Fibroblast of skin of left quadriceps (primary cell): ENCODE measurements at regions not wholly inside any gene's neighbourhood (a gene's known extent, or its start where the extent isn't known, plus 50 kb on each side); places are given as distances from the start of the nearest gene placed in this dataset.

Experiments
- DNase-seq, 2 experiments: peaks; one replicate each; pipeline ENCODE4 v3.0.0-alpha.2; 2013; ENCODE audit warnings: low read depth in 2 of 2

- DNase-seq, result no peak
Observed at GRCh38 chr7:124692425-124692824, 73.2 kb downstream of the GPR37 start.

GRCh38 chr7:124690840-124691239, 74.8 kb downstream of the GPR37 start:
- no peak for DNase-seq

GRCh38 chr7:124689931-124690330, 75.7 kb downstream of the GPR37 start:
- DNase-seq, result no peak

DNA sequence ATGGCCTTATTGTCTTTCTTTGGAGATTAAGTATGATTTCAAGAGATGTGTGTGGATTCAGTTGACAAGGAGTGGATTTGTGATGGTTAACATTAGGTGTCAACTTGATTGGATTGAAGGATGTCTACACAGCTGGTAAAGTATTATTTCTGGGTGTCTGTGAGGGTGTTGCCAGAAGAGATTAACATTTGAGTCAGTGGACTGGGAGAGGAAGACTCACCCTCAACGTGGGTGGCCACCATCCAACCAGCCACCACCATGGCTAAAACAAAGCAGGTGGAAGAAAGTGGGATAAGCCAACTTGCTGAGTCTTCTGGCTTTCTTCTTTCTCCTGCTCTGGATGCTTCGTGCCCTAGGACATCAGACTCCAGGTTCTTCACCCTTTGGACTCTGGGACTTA, 76.1 kb downstream of the GPR37 start:
- DNase-seq, result no peak

DNA sequence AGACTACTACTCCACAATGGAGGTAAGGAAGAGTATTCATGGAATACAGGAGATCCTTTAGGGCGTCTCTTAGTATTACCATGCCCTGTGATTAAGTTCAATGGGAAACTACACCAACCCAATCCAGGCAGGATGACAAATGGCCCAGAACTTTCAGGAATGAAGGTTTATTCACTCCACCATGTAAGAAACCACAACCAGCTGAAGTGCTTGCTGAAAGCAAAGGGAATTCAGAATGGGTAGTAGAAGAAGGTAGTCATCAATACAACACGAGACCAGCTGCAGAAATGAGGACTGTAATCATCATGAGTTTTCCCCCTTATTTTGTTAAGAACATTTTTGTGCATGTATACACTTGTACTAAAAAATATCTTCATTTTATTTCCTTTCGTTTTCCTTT, 76.6 kb downstream of the GPR37 start:
- no peak for DNase-seq

DNA sequence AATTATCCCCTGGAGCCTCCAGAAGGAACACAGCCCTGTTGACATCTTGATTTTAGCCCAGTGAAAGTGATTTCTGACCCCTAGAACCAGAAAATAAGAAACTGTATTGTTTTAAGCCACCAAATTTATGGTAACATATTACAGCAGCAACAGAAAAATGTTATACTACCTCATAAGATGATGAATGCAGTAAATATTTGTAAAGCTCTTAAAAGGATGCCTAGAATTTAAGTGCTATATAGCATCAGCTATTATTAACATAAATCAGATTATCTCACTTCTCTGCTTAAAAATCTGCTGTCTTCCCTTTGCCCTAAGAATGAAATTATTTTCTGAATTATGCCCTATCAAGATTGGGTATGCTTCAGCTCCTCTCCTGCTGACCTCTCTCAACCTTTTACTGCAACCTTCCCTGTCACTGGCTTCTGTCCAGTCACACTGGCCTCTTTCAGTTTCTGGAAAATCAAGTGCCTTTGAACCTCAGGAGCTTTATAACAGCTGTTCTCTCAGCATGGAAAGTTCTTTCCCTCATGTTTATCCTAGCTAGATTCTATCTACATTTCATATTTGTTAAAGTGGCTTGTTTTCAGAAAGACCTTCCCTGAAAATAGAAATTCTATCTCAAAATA, 78.9 kb downstream of the GPR37 start:
- no peak for DNase-seq

DNA sequence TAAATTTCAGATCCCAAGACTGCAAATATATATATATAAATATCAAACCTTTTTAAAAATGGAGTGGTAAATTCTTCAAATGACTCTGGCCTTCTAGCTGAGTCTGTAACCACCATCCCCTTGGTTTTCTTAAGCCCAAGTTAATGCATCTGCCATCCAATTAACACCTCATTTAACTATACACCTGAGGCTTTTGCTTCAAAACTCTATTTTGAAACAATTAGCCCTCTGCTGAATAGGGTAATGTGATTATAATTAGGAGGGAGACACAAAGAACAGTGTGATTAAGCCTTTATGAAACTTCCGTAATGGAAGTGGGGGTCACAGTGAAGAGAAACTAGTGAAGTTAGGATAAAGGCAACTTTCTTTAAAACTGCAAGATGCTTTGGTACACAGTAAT, 83.6 kb downstream of the GPR37 start:
- no peak for DNase-seq

DNA sequence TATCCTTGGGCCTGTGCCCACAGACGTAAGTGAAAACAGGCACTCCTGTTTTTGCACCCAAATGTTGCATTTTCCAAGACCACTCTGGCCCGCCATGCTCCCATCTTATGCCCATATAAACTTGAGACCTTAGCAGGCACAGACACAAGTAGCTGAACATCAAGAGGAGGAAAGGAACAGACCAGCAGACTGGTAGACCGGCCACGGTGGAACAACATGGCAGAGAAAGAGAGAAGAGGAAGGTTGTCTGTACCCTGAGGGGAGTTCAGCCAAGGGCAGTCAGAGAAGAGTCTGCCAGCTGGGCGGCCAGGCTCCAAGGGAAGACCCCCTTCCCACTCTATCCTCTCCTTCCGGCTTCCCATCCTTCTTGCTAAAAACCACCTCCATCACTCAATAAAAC, 85.3 kb downstream of the GPR37 start:
- DNase-seq, result no peak

- DNase-seq, result no peak
Observed at GRCh38 chr7:124679586-124680225, 85.9 kb downstream of the GPR37 start.

DNA sequence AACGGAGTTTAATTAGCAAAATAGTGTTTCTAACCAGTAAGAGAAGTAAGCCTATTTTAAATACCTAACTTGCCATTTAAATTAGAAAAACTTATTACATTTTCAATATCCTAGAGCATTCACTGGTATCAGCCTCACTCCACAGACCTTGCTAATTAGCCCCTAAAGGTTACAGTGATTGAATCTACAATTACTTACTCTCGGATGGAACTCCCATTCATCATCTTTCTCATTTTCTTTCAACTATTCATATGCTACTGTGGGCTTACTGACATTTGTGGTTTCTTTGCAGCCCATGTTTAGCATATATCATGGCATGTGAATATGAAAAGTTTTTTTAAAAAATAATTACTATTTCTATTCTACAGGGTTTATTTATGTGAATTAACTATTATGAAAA, 86.4 kb downstream of the GPR37 start:
- DNase-seq, result no peak

DNA sequence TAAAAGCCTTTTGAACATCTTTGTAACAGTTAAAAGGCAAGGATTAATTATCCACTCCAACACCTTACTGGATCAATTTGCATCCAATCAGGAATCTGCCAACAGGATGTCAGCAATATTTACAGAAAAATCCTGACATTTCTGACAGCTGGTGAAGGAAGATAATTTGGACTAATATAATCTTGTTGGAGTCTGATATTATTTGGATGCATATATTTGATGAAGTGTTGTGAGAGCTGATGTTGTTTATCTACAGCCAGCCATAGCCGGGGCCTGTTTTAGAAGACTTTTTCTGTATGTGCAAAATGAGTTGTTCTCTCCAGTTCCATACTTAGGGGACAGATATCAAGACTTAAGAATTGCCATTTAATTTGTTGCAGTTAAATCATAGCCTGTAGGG, 91.1 kb downstream of the GPR37 start:
- no peak for DNase-seq

- no peak for DNase-seq
Observed at GRCh38 chr7:124672011-124672410, 93.6 kb downstream of the GPR37 start.

- no peak for DNase-seq
Observed at GRCh38 chr7:124667312-124668153, 98.1 kb downstream of the GPR37 start.

DNA sequence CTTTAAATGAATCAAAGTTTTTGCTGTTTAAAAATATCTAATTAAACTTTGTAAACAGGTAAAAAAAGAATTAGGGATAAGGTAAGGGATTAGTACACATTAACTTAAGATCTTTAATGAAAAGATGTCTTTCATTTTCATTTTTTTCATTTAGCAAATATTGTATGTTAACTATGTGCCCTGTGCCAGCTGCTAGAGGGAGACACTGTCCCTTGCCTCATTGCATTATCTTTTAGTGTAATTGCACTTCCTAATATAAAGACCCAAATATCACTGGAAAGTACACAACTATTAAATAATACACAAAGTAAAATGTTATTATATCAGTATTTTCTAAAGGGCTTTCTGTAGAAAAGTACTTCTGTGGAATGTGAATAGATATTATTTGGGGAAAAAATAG, 102.7 kb downstream of the GPR37 start:
- DNase-seq, result no peak

DNA sequence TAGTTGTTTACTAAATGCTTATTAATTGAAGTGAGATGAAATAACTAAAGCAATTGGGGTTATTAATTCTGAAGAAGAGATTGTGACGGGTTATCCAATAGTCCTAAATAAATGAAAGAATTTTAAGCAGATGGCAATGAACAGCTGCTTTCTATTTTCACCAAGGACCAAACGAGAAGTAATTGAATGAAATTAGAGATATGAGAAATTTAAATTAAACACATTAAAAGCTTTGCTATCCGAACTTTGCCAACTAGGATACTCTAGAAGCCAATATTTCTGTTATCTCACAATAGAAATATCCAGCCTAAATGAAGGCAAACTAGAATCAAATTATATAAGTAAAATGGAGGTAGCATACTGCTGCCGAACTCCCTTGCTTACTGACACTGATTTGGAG, 103.2 kb downstream of the GPR37 start:
- no peak for DNase-seq

DNA sequence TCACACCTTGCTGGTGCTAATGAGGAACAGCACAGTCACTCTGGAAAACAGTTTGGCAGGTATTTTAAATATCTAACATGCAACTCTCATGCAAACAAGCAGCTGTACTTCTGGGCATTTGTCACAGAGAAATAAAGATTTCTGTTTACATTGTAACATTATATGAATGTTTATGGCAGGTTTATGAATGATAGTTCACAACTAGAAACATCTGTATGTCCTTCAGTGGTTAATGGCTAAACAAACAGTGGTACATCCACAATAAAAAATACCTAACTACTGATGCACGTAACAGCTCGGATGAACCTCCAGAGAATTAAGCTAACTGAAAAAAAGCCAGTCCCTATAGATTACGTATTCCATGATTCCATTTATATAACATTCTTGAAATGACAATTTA, 109.6 kb downstream of the GPR37 start:
- DNase-seq, result no peak

GRCh38 chr7:124652237-124652636, 113.4 kb downstream of the GPR37 start:
- no peak for DNase-seq

- no peak for DNase-seq
Observed at GRCh38 chr7:124651136-124651535, 114.5 kb downstream of the GPR37 start.

DNA sequence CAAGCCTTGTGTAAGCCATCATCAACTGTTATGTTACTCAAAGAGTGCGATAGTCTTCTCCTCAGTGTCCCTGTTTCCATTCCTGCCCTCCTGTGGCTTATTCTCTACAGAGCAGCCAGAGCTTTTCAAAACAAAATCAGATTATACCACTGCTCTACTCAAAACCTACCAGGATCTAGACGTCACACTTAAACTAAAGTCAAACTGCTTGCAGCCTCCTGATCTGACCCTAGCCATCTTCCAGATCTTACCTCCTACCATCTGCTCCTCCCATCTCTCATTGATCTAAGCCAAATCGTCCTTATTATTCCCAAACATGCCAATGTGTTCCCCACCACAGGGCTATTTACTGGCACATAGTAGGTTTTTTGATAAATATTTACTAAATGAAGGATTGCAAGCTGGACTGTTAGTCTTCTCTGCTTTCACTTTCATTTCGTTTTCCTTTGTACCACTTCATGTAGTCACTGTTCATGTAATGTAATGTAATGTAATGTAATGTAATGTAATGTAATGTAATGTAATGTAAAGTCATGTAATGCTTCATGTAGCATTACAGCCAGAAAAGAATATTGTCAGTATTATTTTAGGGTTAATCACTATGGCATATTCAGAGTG, 116.1 kb downstream of the GPR37 start:
- DNase-seq, result no peak

GRCh38 chr7:124647630-124648306, 117.8 kb downstream of the GPR37 start:
- DNase-seq, result no peak

GRCh38 chr7:124645704-124646103, 119.9 kb downstream of the GPR37 start:
- DNase-seq, result no peak

DNA sequence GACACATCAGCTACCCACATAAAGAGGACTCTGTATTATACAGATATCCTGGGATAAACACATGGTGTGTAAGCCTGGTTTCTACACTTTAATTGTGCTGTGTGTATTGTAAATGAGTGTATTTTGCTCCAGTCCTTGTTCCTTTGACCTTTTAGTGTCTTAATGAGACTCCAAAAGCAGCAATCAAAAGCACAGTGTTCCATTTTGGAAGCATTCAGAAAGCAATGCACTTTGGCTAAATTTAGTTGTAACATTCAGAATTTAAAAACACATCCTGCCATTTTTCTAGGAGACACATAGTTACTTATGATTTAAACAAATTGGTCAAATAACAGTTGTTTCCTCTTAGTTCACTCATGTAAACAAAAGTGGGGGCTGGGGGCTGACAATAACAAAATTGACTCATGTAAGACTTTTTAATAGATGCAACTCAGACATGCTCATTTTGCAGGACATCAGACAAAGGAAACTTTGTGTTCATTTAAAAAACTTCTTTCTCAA, 122.2 kb downstream of the GPR37 start:
- no peak for DNase-seq
